ENCODE measurements at regions not wholly inside any gene's neighbourhood (a gene's known extent, or its start where the extent isn't known, plus 50 kb on each side); places are given as distances from the start of the nearest gene placed in this dataset.
"Not testable (repeated sequence)": the region's sequence is repeated elsewhere in the genome, so short reads cannot be mapped to it uniquely, and the experiment has no call there.

GRCh38 chr14:98208211-98208611 lies 1063.8 kb downstream of the BCL11B start:
- no peak overlapping the region for H3K4me3 ChIP-seq (ENCODE audit: low read depth, low read length)
- no peak for TF ChIP-seq CTCF (conservative IDR thresholded peaks at IDR 0.05; ENCODE audit: low read depth, low read length)
- no peak for DNase-seq (ENCODE audit: low read depth)

GRCh38 chr14:98208943-98209342 lies 1063.1 kb downstream of the BCL11B start:
- no peak for DNase-seq (ENCODE audit: low read depth)
- no peak for TF ChIP-seq CTCF (conservative IDR thresholded peaks at IDR 0.05; ENCODE audit: low read depth, low read length)

GRCh38 chr14:98210045-98210672 lies 1061.8 kb downstream of the BCL11B start:
- no peak for DNase-seq (ENCODE audit: low read depth)
- no peak overlapping the region for H3K4me3 ChIP-seq (ENCODE audit: low read depth, low read length)
- TF ChIP-seq CTCF (conservative IDR thresholded peaks at IDR 0.05; ENCODE audit: low read depth, low read length) = no peak

More at GRCh38 chr14:98208943-98209342, 1063.1 kb downstream of the BCL11B start:
- no peak overlapping the region for H3K4me3 ChIP-seq (ENCODE audit: low read depth, low read length)

- no peak for TF ChIP-seq CTCF (conservative IDR thresholded peaks at IDR 0.05; ENCODE audit: low read depth, low read length)
- no peak for DNase-seq (ENCODE audit: low read depth)
- H3K4me3 ChIP-seq (ENCODE audit: low read depth, low read length) = no peak overlapping the region
Observed at GRCh38 chr14:98217530-98217929, 1054.5 kb downstream of the BCL11B start.

GRCh38 chr14:98218218-98218617 lies 1053.8 kb downstream of the BCL11B start:
- no peak for TF ChIP-seq CTCF (conservative IDR thresholded peaks at IDR 0.05; ENCODE audit: low read depth, low read length)
- DNase-seq (ENCODE audit: low read depth) = no peak
- H3K4me3 ChIP-seq (ENCODE audit: low read depth, low read length) = no peak overlapping the region

GRCh38 chr14:98219638-98220037 lies 1052.4 kb downstream of the BCL11B start:
- no peak for TF ChIP-seq CTCF (conservative IDR thresholded peaks at IDR 0.05; ENCODE audit: low read depth, low read length)
- no peak for DNase-seq (ENCODE audit: low read depth)
- H3K4me3 ChIP-seq (ENCODE audit: low read depth, low read length) = no peak overlapping the region

- H3K4me3 ChIP-seq (ENCODE audit: low read depth, low read length) = no peak overlapping the region
- no peak for TF ChIP-seq CTCF (conservative IDR thresholded peaks at IDR 0.05; ENCODE audit: low read depth, low read length)
- no peak for DNase-seq (ENCODE audit: low read depth)
Observed at GRCh38 chr14:98223106-98223505, 1048.9 kb downstream of the BCL11B start.

GRCh38 chr14:98223710-98224109 lies 1048.3 kb downstream of the BCL11B start:
- not testable (repeated sequence) for H3K4me3 ChIP-seq (ENCODE audit: low read depth, low read length); DNase-seq (ENCODE audit: low read depth)

Data from epithelial cell of proximal tubule (primary cell).